ENCODE measurements at regions not wholly inside any gene's neighbourhood (a gene's known extent, or its start where the extent isn't known, plus 50 kb on each side); places are given as distances from the start of the nearest gene placed in this dataset.

DNA sequence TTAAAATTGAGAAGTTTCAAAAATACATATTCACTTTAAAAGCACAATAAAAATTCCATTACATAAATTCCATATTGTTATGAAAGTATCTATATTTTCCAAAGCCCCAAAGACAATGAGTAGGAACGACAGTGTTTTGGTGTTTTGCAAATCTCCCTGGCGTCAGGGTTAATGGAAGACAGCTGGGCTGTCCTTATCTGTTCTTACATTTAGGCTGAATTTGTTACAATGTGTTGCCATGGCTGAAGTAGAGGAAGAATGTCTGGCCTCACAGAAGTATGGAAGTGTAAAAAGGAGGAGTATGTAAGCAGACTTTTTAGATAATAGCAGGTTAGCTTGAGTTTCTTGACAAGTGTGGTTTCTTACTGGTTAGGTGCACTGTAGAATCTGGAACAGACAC, 124.4 kb upstream of the SPATA13 start:
- Mint-ChIP-seq H3K9me3 (no peaks in the 10 kb centered on the region), H3K4me1 (peaks cover 0 to 7% of the 10 kb centered on the region in 2 donors), H3K27me3 (ENCODE audit: low read depth in 3 of 3) (peaks cover 0 to 7% (median 3%) of the 10 kb centered on the region in 3 donors), H3K4me3 (no peak overlapping the region), H3K27ac (no peak overlapping the region), H3K36me3 (no peaks in the 10 kb centered on the region)
- no peak for DNase-seq

DNA sequence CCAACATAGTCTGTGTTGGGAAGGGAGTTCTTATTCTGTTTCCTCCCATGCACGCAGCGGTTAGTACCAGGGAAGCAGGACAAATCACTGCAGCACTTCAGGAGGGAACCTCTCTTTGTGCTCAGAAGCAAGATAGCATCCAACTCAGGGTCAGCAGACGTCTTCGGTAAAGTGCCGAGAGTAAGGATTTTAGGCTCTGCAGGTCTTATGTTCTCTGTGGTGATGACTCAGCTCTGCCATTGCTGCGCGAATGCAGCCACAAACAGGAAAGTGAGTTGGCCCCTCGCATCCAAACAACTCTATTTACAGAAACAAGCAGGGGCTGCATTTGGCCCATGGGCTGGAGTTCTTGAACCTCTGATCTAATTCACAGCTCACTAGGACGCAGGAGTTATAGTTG, 122.1 kb upstream of the SPATA13 start:
- H3K4me3 Mint-ChIP-seq: no peak overlapping the region
- no peaks in the 10 kb centered on the region for H3K9me3 Mint-ChIP-seq
- H3K27me3 Mint-ChIP-seq (ENCODE audit: low read depth in 3 of 3): peaks cover 2 to 3% (median 3%) of the 10 kb centered on the region in 3 donors
- no peak overlapping the region for H3K27ac Mint-ChIP-seq
- no peak for DNase-seq
- H3K36me3 Mint-ChIP-seq: no peaks in the 10 kb centered on the region
- H3K4me1 Mint-ChIP-seq: peaks cover 0 to 7% of the 10 kb centered on the region in 2 donors

DNA sequence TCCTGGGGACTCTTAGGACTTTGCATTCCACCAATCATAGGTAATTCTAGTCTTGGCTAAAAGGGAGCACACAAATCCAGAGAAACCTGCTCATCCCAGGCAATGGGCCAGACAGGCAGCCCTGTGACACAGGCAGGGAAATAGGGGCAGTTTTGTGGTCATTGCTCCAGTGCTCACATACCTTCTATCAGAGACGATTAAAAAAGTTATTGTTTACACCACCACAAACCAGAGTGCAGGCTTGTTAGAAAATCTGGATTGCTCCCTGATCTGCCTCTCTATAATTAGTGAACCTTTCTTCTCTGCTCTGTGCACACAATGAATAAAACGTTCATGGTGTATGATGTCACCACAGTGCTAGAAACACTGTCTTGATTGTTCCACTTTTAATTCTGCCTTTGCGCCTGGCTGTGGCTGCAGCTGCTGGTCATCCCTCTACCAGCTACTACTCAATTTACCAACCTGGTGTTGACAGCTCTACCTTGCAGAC, 121.6 kb upstream of the SPATA13 start:
- Mint-ChIP-seq H3K36me3 (no peaks in the 10 kb centered on the region), H3K4me3 (no peak overlapping the region), H3K9me3 (no peaks in the 10 kb centered on the region), H3K27me3 (ENCODE audit: low read depth in 3 of 3) (peaks cover 2 to 3% (median 3%) of the 10 kb centered on the region in 3 donors), H3K4me1 (peaks cover 0 to 7% of the 10 kb centered on the region in 2 donors), H3K27ac (no peak overlapping the region)
- DNase-seq: no peak

DNA sequence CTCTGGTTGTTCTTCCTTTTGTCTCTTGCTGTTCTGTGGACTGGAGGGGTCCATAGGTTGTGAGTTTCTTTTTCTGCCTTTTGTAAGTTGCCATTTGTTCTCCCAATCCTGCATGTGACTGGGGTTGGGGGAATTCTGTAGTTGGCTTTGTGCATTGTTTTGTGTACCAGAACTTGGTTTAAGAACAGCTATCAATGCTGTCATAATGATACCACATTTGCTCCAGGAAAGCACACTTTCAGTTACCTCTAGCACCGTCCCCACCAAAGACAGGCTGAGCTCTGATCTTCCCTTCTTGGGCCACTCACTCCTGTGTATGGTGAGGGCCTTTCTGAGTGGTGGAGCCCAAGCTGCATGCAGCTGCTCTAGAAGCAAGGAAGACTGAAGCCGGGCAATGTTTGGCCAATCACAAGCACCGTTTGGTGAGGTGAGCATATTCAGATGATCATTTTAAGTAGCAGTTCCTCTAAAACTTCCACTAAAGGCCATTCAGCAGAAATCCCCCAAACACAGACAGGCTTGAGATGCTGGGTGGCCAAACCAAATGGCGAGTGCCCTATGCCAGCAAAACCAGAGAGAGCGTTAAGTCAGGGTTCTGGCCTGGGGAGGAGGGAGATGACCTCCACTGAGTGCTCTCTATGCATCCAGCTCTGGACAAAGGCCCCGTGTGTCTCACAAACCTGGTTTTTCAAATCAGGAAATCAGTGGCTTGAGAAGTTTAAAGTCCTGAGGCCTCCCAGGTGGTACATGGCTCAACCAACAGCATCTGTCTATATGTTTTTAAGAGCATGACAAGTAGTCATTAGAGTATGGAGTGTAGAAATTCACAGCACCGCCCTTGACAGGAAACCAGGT, 120.7 kb upstream of the SPATA13 start:
- H3K9me3 Mint-ChIP-seq: no peaks in the 10 kb centered on the region
- H3K4me1 Mint-ChIP-seq: peaks cover 0 to 7% of the 10 kb centered on the region in 2 donors
- H3K27me3 Mint-ChIP-seq (ENCODE audit: low read depth in 3 of 3): peaks cover 0 to 3% (median 2%) of the 10 kb centered on the region in 3 donors
- H3K36me3 Mint-ChIP-seq: no peaks in the 10 kb centered on the region
- no peak overlapping the region for H3K27ac Mint-ChIP-seq
- H3K4me3 Mint-ChIP-seq: no peak overlapping the region
- DNase-seq: no peak

DNA sequence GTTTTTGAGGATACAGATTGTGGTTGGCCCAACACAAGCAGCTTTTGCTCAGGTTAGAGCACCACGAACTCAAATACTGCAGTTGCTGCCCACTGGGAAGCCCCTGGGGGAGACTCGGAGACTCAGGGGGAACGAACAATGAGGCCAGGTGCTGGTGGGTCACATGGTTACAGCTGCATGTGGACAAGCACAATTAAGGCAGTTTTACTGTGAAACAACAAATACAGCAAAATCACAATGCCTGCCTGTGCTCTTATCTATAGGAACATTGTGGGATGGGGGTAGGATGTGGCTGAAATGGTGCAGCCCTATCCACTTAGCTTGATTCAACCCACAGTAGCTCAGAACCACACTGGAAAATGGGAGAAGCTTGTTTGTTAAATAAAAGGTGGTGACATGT, 119.7 kb upstream of the SPATA13 start:
- no peak for DNase-seq
- Mint-ChIP-seq H3K4me3 (no peak overlapping the region), H3K4me1 (peaks cover 0 to 7% of the 10 kb centered on the region in 2 donors), H3K27me3 (ENCODE audit: low read depth in 3 of 3) (peaks cover 0 to 3% (median 2%) of the 10 kb centered on the region in 3 donors), H3K36me3 (no peaks in the 10 kb centered on the region), H3K9me3 (no peaks in the 10 kb centered on the region), H3K27ac (no peak overlapping the region)

DNA sequence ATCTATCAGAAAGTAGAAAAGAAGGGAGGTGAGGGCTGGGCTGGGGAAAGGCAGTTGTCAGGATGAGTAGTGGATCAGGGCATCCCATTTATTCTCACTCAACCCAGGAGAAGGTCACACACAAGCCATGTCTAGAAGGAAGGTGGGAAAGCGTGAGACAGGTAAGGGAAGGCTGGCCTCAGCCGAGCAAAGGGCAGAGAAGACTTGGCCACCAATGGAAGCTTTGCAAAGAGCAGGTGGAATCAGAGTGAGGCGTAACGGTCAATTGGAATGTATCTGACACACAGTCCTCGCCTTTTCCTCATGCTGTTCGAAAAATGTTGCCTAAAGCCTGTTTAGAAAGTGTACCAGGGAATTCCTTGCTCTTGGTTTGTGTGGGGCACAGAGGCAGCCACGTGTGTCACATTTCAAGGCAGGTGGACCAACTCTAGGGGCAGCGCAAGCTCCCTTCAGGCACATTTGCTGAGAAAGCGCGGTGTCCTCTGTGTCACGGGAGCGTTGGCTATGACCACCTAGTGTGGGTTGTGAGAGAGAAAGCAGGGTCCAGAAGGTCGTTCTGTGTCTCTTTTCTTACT, 118.8 kb upstream of the SPATA13 start:
- Mint-ChIP-seq H3K4me3 (no peak overlapping the region), H3K27ac (no peak overlapping the region), H3K9me3 (peaks cover 0 to 1% (median 0%) of the 10 kb centered on the region in 6 donors), H3K36me3 (no peaks in the 10 kb centered on the region), H3K27me3 (ENCODE audit: low read depth in 3 of 3) (peaks cover 0 to 3% (median 2%) of the 10 kb centered on the region in 3 donors), H3K4me1 (peaks cover 0 to 7% of the 10 kb centered on the region in 2 donors)
- DNase-seq: no peak

DNA sequence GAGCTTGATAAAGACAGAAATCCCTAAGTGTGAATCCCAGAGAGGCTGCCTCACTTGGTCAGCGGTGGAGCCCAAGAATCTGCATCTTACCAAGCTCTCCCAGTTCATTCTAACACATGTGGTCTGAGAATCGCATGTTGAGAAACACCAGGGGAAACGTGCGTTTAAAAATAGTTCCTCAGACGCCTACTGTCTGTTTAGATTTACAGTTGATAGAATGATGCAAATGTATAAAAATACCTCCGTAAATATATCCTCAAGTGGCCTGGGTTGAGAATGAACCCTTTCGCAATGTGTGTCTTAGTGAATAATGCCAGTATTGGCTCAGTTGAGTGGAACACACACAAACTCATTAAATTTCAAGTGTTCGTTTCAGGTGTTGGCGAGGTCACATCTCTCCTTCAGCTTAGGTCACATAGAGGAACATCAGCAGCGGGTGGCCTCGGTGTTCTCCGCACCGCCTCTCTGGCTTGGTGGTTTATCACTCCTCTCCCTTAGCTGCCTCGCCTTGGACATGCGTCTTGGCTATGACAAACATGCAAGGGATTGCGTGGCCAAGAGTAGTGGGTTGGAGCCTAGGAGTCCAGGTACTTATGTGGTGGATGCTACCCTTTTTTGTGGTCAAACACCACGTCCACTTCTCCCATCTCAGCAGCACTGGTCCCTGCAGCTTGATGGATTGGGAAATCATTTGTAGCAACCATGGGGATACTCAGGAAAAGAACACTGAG, 117.6 kb upstream of the SPATA13 start:
- DNase-seq: no peak
- no peaks in the 10 kb centered on the region for H3K36me3 Mint-ChIP-seq
- no peak overlapping the region for H3K4me3 Mint-ChIP-seq
- H3K27ac Mint-ChIP-seq: no peak overlapping the region
- peaks cover 0 to 7% of the 10 kb centered on the region in 2 donors for H3K4me1 Mint-ChIP-seq
- peaks cover 0 to 3% (median 2%) of the 10 kb centered on the region in 3 donors for H3K27me3 Mint-ChIP-seq (ENCODE audit: low read depth in 3 of 3)
- H3K9me3 Mint-ChIP-seq: peaks cover 0 to 3% (median 0%) of the 10 kb centered on the region in 6 donors

DNA sequence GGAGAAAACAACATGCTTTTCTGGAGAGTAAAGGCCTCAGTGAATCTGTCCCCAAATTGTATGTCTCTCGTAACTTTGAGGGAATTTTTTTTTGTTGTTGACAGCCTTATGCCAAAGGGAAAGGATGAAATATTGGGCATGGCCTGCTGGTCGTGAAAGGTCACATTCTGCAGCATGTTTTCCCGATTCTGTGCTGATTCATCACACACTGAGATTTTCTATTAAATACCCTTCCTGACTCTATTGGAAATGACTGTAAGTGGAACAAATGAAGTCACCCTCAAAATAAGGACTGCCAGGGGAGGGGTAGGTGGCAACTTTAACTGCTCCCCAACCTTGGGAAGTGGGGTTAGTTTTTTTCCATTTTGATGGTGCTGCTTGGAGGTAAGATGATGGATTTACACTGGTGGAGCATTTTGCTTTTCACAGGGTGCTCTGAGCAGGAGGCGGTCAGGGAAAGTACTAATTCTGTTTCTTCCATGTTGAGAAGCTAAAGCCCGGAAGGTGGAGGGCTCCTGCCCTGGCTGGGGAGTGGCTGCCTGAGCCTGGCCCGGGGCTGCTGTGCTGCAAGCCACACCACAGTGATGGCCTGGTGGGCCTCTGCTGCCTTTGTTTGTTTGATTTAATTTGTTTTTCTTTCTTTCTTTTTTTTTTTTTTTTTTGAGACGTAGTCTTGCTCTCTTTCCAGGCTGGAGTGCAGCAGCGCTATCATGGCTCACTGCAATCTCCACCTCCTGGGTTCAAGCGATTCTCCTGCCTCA, 116.8 kb upstream of the SPATA13 start:
- Mint-ChIP-seq H3K27ac (no peak overlapping the region), H3K4me1 (peaks cover 0 to under 1% of the 10 kb centered on the region in 2 donors), H3K9me3 (peaks cover 0 to 3% (median 0%) of the 10 kb centered on the region in 6 donors), H3K36me3 (no peaks in the 10 kb centered on the region), H3K4me3 (no peak overlapping the region), H3K27me3 (ENCODE audit: low read depth in 3 of 3) (peaks cover 0 to 2% (median 0%) of the 10 kb centered on the region in 3 donors)
- no peak for DNase-seq

DNA sequence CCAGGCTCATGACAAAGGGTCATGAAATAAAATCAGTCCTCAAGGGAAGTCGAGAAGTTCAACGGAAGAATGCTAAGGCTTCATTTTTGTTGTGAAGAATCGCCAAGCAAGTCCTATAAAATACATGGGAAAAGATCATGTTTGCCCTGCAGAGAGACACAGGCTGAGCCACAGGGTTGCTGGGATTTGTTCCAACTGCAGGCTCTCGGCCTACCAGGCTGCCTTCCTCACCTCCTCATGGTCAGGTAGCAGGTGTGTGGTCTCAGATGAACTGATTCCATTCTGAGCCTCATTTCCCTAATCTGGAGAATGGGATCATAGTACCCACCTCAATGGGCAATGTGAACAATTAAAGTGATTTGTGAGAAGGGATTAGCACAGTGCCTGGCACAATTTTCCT, 114.9 kb upstream of the SPATA13 start:
- Mint-ChIP-seq H3K9me3 (peaks cover 0 to 3% (median 0%) of the 10 kb centered on the region in 6 donors), H3K4me1 (no peaks in the 10 kb centered on the region), H3K36me3 (no peaks in the 10 kb centered on the region), H3K27ac (no peak overlapping the region), H3K4me3 (no peak overlapping the region), H3K27me3 (ENCODE audit: low read depth in 3 of 3) (peaks cover 0 to 3% (median 0%) of the 10 kb centered on the region in 3 donors)
- DNase-seq: no peak

DNA sequence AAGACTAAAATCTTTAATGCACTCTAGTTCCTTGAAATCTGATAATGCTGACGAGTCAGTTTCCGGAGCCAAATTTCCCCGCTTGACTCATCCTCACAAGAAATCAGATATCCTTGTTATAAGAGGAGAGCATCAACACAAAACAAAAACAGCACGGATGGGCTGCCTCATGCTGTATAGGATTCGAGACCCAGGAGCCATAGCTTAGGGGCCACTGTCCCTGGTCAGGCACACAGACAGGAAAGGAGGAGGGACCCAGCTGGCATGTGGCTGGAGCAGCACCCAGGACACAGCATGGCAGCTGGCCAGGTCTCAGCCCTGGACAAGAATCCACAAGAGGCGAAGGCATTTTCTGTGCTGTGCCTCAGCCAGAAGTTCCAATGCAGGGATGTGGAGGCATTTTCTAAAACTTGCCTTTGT, 110.2 kb upstream of the SPATA13 start:
- Mint-ChIP-seq H3K9me3 (peaks cover 0 to 3% (median 0%) of the 10 kb centered on the region in 6 donors), H3K4me1 (peaks cover 0 to 9% of the 10 kb centered on the region in 2 donors), H3K36me3 (no peaks in the 10 kb centered on the region), H3K4me3 (no peak overlapping the region), H3K27me3 (ENCODE audit: low read depth in 3 of 3) (peaks cover 0 to 9% (median 4%) of the 10 kb centered on the region in 3 donors), H3K27ac (no peak overlapping the region)
- DNase-seq: no peak

DNA sequence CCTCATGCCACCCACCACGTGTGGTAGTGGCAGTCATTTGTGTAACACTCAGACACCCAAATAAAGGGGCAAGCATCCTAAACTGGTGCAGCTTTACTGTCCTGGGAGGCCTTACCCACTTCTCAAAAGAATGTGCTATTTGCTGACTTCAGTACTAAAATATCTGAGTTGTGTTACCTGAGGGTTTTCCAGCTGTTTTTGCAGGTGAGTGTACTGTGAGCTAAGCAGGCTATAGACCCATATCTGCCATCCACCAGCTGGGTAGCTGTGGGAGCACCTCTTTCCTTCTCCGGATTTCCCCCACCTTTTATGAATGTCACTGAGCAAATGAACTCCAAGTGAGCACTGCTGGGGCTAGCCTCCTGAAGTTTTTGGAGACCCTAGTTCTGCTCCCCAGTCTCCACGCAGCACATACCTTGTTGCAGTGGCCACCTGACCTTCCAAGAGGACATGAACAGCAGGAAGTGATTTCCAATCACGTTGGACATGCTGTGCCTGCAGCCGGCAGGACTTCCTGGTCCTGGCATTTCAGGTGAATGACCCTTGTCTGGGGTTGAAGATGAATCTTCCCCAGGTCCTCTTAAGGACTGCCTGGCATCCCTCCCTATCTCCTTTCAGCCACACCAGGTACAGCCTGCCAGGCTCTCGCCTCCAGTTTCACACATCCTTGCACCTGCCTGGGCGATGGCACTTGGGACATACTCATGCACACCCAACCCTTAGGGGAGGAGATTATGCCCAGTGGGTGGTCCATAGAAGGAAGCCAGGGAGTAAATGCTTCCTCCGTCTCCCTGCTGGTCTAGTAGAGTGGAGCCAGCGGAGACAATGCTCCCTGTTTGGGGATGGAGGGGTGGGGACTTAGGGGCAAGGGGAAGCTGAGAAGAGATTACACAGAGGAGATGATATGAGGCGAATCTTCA, 109.5 kb upstream of the SPATA13 start:
- Mint-ChIP-seq H3K4me1 (peaks cover 0 to 9% of the 10 kb centered on the region in 2 donors), H3K27ac (no peak overlapping the region), H3K27me3 (ENCODE audit: low read depth in 3 of 3) (peaks cover 0 to 9% (median 4%) of the 10 kb centered on the region in 3 donors), H3K4me3 (no peak overlapping the region), H3K9me3 (peaks cover 0 to 3% (median 0%) of the 10 kb centered on the region in 6 donors), H3K36me3 (no peaks in the 10 kb centered on the region)
- DNase-seq: no peak

Data from immature natural killer cell (primary cell).